Adipocyte (in vitro differentiated cells): ENCODE measurements at regions not wholly inside any gene's neighbourhood (a gene's known extent, or its start where the extent isn't known, plus 50 kb on each side); places are given as distances from the start of the nearest gene placed in this dataset.
A peak's percentile ranks its signal among the peaks of the same experiment; 100 is the strongest.

Source experiments
- DNase-seq: peaks from one replicate; pipeline ENCODE4 v3.0.0-alpha.2; 2015; ENCODE audit warnings: low read depth
- H3K27me3 ChIP-seq: replicated peaks from 2 replicates; pipeline ENCODE4 v1.7.0; 2013; ENCODE audit warnings: mild to moderate bottlenecking, low read length, moderate library complexity; ENCODE audit not compliant: control insufficient read depth, insufficient read depth
- H3K36me3 ChIP-seq: 2 replicates; pipeline ENCODE4 v1.7.0; 2013; ENCODE audit warnings: low read length, mild to moderate bottlenecking, moderate library complexity; ENCODE audit not compliant: control insufficient read depth, insufficient read depth, severe bottlenecking
- H3K4me1 ChIP-seq: 2 replicates; pipeline ENCODE4 v1.7.0; 2013; ENCODE audit warnings: mild to moderate bottlenecking, low read length, moderate library complexity; ENCODE audit not compliant: control insufficient read depth, insufficient read depth
- H3K4me3 ChIP-seq: 2 replicates; pipeline ENCODE4 v1.7.0; 2013; ENCODE audit warnings: mild to moderate bottlenecking, low read length, moderate library complexity
- H3K9ac ChIP-seq: 2 replicates; pipeline ENCODE4 v1.7.0; 2013; ENCODE audit warnings: mild to moderate bottlenecking, low read length, moderate library complexity
- H3K9me3 ChIP-seq: 2 replicates; pipeline ENCODE4 v1.7.0; 2013; ENCODE audit warnings: mild to moderate bottlenecking, low read length, moderate library complexity; ENCODE audit not compliant: control insufficient read depth

DNA sequence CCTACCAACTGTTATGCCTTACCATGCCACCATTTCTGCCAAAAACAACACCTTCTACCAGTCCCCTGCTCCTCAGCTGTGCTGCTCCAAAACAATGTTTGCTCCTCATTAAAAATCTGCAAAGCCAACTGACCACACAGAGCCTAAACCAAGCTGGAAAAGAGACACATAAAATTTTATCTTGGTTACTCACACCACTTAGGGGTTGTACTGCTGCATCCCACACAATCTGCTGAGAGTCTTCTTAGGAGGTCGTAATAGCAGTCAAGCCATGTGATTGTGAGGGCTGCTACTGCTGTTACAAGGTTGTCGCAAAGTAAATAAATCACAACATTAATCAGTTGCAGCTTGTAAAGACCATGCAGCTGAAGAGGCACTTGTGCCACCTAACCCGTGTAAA lies 607.4 kb upstream of the FAM241A start:
- no peaks in the 10 kb centered on the region for H3K4me1 ChIP-seq
- H3K9me3 ChIP-seq, result no peaks in the 10 kb centered on the region
- no peaks in the 10 kb centered on the region for H3K36me3 ChIP-seq
- H3K9ac ChIP-seq, result no peak overlapping the region
- H3K27me3 ChIP-seq, result no peaks in the 10 kb centered on the region
- H3K4me3 ChIP-seq, result no peak overlapping the region
- peak; percentile 16 for DNase-seq

GRCh38 chr4:111540671-111541070 lies 604.6 kb upstream of the FAM241A start:
- H3K27me3 ChIP-seq, result no peaks in the 10 kb centered on the region
- no peak for DNase-seq
- H3K4me1 ChIP-seq, result no peaks in the 10 kb centered on the region
- H3K36me3 ChIP-seq, result no peaks in the 10 kb centered on the region
- no peak overlapping the region for H3K9ac ChIP-seq
- H3K9me3 ChIP-seq, result no peaks in the 10 kb centered on the region
- no peak overlapping the region for H3K4me3 ChIP-seq

DNA sequence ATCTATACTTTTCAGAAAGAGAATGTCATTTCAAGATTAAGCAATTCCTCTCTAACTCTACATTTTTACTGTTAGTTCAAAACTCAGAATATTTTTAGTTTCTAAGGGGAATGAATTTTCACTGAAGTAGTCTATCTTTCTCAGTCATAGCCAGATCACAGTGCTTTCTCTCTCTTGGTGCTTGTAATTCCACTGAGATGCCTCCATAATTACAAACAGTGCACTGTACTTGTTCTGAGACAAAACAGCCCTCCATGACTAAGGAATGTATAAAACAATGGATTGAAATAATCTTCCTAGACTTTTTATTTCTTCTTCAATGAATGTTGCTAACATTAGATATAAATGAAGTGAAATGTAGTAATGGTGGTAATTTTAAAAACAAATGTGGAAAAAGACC lies 603.2 kb upstream of the FAM241A start:
- Histone ChIP-seq H3K4me1 (no peaks in the 10 kb centered on the region), H3K36me3 (no peaks in the 10 kb centered on the region), H3K9ac (no peak overlapping the region), H3K4me3 (no peak overlapping the region), H3K9me3 (no peaks in the 10 kb centered on the region), H3K27me3 (no peaks in the 10 kb centered on the region)
- peak; percentile 67 for DNase-seq

DNA sequence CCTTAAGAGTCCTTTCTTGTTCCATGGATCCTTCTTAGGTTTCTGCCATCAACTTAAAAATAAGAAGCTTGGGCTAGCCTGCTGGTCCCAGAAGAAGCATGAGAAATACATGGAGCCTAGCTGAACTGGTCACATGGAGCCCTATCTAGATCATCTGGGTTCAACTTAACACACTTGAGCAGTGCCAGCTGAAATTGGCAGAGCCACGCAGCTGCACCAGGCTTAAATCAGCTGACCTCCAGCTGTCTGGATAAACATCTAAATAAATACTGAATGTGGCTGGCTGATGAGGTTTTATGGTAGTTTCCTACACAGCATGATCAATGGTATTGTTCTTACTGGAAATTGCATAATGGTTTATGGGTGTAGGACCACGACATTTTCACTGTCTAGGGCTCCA lies 598.4 kb upstream of the FAM241A start:
- no peak for DNase-seq
- no peak overlapping the region for H3K4me3 ChIP-seq
- no peaks in the 10 kb centered on the region for H3K4me1 ChIP-seq
- no peaks in the 10 kb centered on the region for H3K27me3 ChIP-seq
- no peaks in the 10 kb centered on the region for H3K9me3 ChIP-seq
- no peak overlapping the region for H3K9ac ChIP-seq
- no peaks in the 10 kb centered on the region for H3K36me3 ChIP-seq

- peak; percentile 34 for DNase-seq
- Histone ChIP-seq H3K27me3 (no peaks in the 10 kb centered on the region), H3K9ac (no peak overlapping the region), H3K36me3 (no peaks in the 10 kb centered on the region), H3K4me3 (no peak overlapping the region), H3K9me3 (peaks cover 4% of the 10 kb centered on the region), H3K4me1 (no peaks in the 10 kb centered on the region)
These were observed 589.0 kb upstream of the FAM241A start for GRCh38 chr4:111556141-111556781.

GRCh38 chr4:111556851-111557250 lies 588.4 kb upstream of the FAM241A start:
- no peak overlapping the region for H3K4me3 ChIP-seq
- H3K9ac ChIP-seq, result no peak overlapping the region
- H3K4me1 ChIP-seq, result no peaks in the 10 kb centered on the region
- DNase-seq, result no peak
- H3K36me3 ChIP-seq, result no peaks in the 10 kb centered on the region
- H3K9me3 ChIP-seq, result peaks cover 4% of the 10 kb centered on the region
- no peaks in the 10 kb centered on the region for H3K27me3 ChIP-seq

GRCh38 chr4:111562826-111563225 lies 582.4 kb upstream of the FAM241A start:
- no peaks in the 10 kb centered on the region for H3K4me1 ChIP-seq
- no peaks in the 10 kb centered on the region for H3K27me3 ChIP-seq
- H3K9me3 ChIP-seq, result peaks cover 4% of the 10 kb centered on the region
- no peak overlapping the region for H3K4me3 ChIP-seq
- no peak overlapping the region for H3K9ac ChIP-seq
- H3K36me3 ChIP-seq, result no peaks in the 10 kb centered on the region
- no peak for DNase-seq

- Histone ChIP-seq H3K27me3 (no peaks in the 10 kb centered on the region), H3K9ac (no peak overlapping the region), H3K4me1 (no peaks in the 10 kb centered on the region), H3K9me3 (no peaks in the 10 kb centered on the region), H3K36me3 (no peaks in the 10 kb centered on the region), H3K4me3 (no peak overlapping the region)
- DNase-seq, result peak; percentile 32
These were observed 572.8 kb upstream of the FAM241A start for GRCh38 chr4:111572470-111572869.

DNA sequence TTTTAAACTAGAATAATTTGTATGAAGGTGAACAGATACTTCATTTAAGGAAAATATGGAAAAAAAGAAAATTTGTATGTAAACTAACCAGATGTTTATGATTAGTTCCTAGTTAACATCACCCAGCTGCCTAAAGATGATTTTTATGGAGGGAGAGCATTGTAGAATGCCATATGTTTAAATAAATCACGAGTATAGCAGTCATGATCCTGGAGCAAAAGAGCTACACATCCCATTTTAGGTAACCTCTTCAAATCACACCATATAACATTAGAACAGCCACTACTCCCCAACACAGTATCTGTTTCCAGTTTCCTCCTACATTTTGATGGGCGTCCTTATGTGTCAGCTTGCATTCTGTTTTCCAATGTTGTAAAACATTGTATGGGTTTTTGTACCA lies 571.9 kb upstream of the FAM241A start:
- no peak overlapping the region for H3K4me3 ChIP-seq
- H3K9me3 ChIP-seq, result no peaks in the 10 kb centered on the region
- H3K36me3 ChIP-seq, result no peaks in the 10 kb centered on the region
- H3K9ac ChIP-seq, result no peak overlapping the region
- no peaks in the 10 kb centered on the region for H3K4me1 ChIP-seq
- peak; percentile 9 for DNase-seq
- no peaks in the 10 kb centered on the region for H3K27me3 ChIP-seq

- Histone ChIP-seq H3K4me1 (no peaks in the 10 kb centered on the region), H3K36me3 (no peaks in the 10 kb centered on the region), H3K9me3 (peaks cover 10% of the 10 kb centered on the region), H3K9ac (no peak overlapping the region), H3K27me3 (no peaks in the 10 kb centered on the region), H3K4me3 (no peak overlapping the region)
- DNase-seq, result no peak
These were observed 565.5 kb upstream of the FAM241A start for GRCh38 chr4:111579767-111580166.

DNA sequence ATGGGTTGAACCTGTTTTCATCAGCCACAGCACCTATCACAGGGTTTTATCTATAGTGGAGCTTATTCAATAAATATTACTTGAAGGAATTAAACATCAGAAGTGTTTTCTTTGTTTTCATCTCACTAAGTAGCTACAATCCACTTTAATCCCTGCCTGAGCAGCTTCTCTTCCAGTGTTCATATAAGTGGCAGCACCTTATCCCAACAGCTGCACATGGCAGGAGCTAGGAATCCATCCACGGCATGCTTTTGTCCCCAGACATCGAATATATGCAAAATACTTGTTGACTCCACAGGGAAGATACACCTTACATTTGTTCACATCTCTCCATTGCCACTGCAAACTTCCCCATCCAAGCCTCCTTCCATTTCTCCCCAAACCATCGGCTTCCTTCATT lies 549.8 kb upstream of the FAM241A start:
- Histone ChIP-seq H3K9ac (no peak overlapping the region), H3K27me3 (peaks cover 3% of the 10 kb centered on the region)
- DNase-seq, result no peak

DNA sequence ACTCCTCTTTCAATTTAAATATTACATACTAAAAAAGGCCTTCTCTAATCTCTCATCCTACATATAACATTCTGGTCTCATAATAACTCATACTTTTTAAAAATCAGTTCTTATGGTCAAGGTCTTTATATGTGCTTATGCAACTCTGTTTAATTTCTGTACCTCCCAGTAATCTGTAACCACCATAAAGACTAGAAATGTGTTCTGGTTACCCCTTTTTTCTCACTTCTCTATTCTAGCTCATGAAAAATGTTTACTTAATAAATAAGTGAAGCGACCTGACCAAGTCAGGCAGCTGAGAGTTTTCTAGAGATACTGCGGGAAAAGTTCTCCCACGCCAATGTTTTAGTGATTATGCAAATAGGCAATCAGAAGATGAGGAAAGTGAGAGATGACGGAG lies 548.8 kb upstream of the FAM241A start:
- peaks cover 3% of the 10 kb centered on the region for H3K27me3 ChIP-seq
- no peak for DNase-seq
- H3K4me3 ChIP-seq, result no peak overlapping the region
- no peak overlapping the region for H3K9ac ChIP-seq
- H3K9me3 ChIP-seq, result no peaks in the 10 kb centered on the region
- H3K36me3 ChIP-seq, result no peaks in the 10 kb centered on the region
- H3K4me1 ChIP-seq, result no peaks in the 10 kb centered on the region

More for the DNA sequence above, 549.8 kb upstream of the FAM241A start:
- H3K9me3 ChIP-seq, result no peaks in the 10 kb centered on the region
- no peaks in the 10 kb centered on the region for H3K4me1 ChIP-seq
- no peak overlapping the region for H3K4me3 ChIP-seq
- no peaks in the 10 kb centered on the region for H3K36me3 ChIP-seq
